ENCODE measurements at regions not wholly inside any gene's neighbourhood (a gene's known extent, or its start where the extent isn't known, plus 50 kb on each side); places are given as distances from the start of the nearest gene placed in this dataset.

- H2AFZ ChIP-seq, result no peak overlapping the region
- no peak overlapping the region for H3K27ac ChIP-seq
- no TSS peak for BruUV-seq (replicated peaks)
- no peaks in the 10 kb centered on the region for H3F3A ChIP-seq (ENCODE audit: insufficient read depth, low read depth)
- ChIA-PET CTCF (no interaction called here), POLR2A (ENCODE audit: unreplicated experiment) (no interaction called here)
- no peaks in the 10 kb centered on the region for H3K9me3 ChIP-seq (ENCODE audit: insufficient read depth, low read depth)
- no peak overlapping the region for H3K4me3 ChIP-seq
- no peaks in the 10 kb centered on the region for H3K4me1 ChIP-seq (replicated peaks; ENCODE audit: insufficient read depth)
- no peaks in the 10 kb centered on the region for H3K36me3 ChIP-seq (ENCODE audit: low read depth)
- H3K4me2 ChIP-seq, result no peak overlapping the region
- intact Hi-C loops (cut with micrococcal nuclease; ENCODE audit: unreplicated experiment), result no loop called here
- DNase-seq, result no peak
- no peaks in the 10 kb centered on the region for H4K20me1 ChIP-seq (ENCODE audit: insufficient read depth)
- H3K9me2 ChIP-seq (ENCODE audit: insufficient read depth), result no peaks in the 10 kb centered on the region
- H3K27me3 ChIP-seq (ENCODE audit: insufficient read depth, low read depth), result no peaks in the 10 kb centered on the region
- TF ChIP-seq EZH2 (IDR thresholded peaks at IDR 0.05; ENCODE audit: low read depth) (no peak), CTCF (conservative IDR thresholded peaks at IDR 0.05) (no peak)
- H3K79me2 ChIP-seq (ENCODE audit: low read depth), result no peaks in the 10 kb centered on the region
Observed at GRCh38 chr9:12266758-12267157, 426.4 kb upstream of the TYRP1 start.

GRCh38 chr9:12271421-12271891, 421.7 kb upstream of the TYRP1 start:
- DNase-seq, result no peak
- H3K4me2 ChIP-seq, result no peak overlapping the region
- BruUV-seq (replicated peaks), result no TSS peak
- H3K4me3 ChIP-seq, result no peak overlapping the region
- CTCF ChIA-PET, result no interaction called here
- no peaks in the 10 kb centered on the region for H4K20me1 ChIP-seq (ENCODE audit: insufficient read depth)
- no peaks in the 10 kb centered on the region for H3K79me2 ChIP-seq (ENCODE audit: low read depth)
- intact Hi-C loops (cut with micrococcal nuclease; ENCODE audit: unreplicated experiment), result no loop called here
- no peaks in the 10 kb centered on the region for H3K9me2 ChIP-seq (ENCODE audit: insufficient read depth)
- TF ChIP-seq EZH2 (IDR thresholded peaks at IDR 0.05; ENCODE audit: low read depth), result no peak
- no peak for TF ChIP-seq CTCF (conservative IDR thresholded peaks at IDR 0.05)
- no peaks in the 10 kb centered on the region for H3F3A ChIP-seq (ENCODE audit: insufficient read depth, low read depth)
- H3K4me1 ChIP-seq (replicated peaks; ENCODE audit: insufficient read depth), result no peaks in the 10 kb centered on the region
- H3K36me3 ChIP-seq (ENCODE audit: low read depth), result no peaks in the 10 kb centered on the region
- POLR2A ChIA-PET (ENCODE audit: unreplicated experiment), result no interaction called here
- no peaks in the 10 kb centered on the region for H3K27me3 ChIP-seq (ENCODE audit: insufficient read depth, low read depth)
- no peak overlapping the region for H3K27ac ChIP-seq
- no peak overlapping the region for H2AFZ ChIP-seq
- H3K9me3 ChIP-seq (ENCODE audit: insufficient read depth, low read depth), result no peaks in the 10 kb centered on the region

DNA sequence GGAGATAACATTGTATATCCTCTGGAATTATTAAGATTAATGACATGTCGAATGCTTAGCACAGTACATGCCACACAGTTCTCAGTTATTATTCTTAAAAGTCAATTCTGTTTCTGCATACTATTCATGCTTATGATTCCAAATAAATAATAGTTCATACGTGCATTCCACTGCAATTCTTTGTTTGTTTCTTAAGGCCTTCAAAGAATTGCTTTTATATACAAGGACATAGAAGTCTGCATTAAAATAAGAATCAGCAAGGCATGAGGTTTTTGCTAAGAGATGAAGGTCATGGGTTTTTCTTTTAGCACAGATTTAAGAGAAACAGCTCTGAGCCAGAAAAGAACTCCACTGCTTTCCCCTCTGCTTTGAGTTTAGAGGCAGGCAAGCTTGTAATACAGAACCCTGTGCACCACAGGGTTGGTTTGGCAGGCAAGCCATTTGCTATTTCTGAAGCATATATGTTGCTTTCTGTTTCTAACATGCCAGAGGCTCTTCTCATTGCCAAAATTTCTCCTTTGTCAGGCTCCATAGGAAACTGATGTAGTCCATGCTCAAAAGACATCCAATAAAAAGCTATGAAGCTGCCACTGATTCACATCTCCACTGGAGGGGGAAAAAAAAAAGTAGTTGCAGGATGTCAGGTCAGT, 420.6 kb upstream of the TYRP1 start:
- DNase-seq, result no peak
- H3K4me2 ChIP-seq, result no peak overlapping the region
- intact Hi-C loops (cut with micrococcal nuclease; ENCODE audit: unreplicated experiment), result no loop called here
- no peaks in the 10 kb centered on the region for H3F3A ChIP-seq (ENCODE audit: insufficient read depth, low read depth)
- H3K9me2 ChIP-seq (ENCODE audit: insufficient read depth), result no peaks in the 10 kb centered on the region
- no peak overlapping the region for H2AFZ ChIP-seq
- no TSS peak for BruUV-seq (replicated peaks)
- TF ChIP-seq CTCF (conservative IDR thresholded peaks at IDR 0.05), result no peak
- TF ChIP-seq EZH2 (IDR thresholded peaks at IDR 0.05; ENCODE audit: low read depth), result no peak
- no peaks in the 10 kb centered on the region for H3K4me1 ChIP-seq (replicated peaks; ENCODE audit: insufficient read depth)
- ChIA-PET POLR2A (ENCODE audit: unreplicated experiment) (no interaction called here), CTCF (no interaction called here)
- H3K36me3 ChIP-seq (ENCODE audit: low read depth), result no peaks in the 10 kb centered on the region
- no peaks in the 10 kb centered on the region for H3K79me2 ChIP-seq (ENCODE audit: low read depth)
- no peak overlapping the region for H3K4me3 ChIP-seq
- no peaks in the 10 kb centered on the region for H3K9me3 ChIP-seq (ENCODE audit: insufficient read depth, low read depth)
- no peaks in the 10 kb centered on the region for H4K20me1 ChIP-seq (ENCODE audit: insufficient read depth)
- no peak overlapping the region for H3K27ac ChIP-seq
- H3K27me3 ChIP-seq (ENCODE audit: insufficient read depth, low read depth), result no peaks in the 10 kb centered on the region

Data from PC-9 (cell line).